GM10266 (cell line): ENCODE measurements at regions not wholly inside any gene's neighbourhood (a gene's known extent, or its start where the extent isn't known, plus 50 kb on each side); places are given as distances from the start of the nearest gene placed in this dataset.

Source experiments
- DNase-seq: peaks from one replicate; pipeline ENCODE4 v3.0.0; 2012; ENCODE audit errors: extremely low spot score
- CTCF ChIP-seq: IDR thresholded peaks from 2 replicates; pipeline ENCODE4 v1.5.1; 2012; ENCODE audit warnings: mild to moderate bottlenecking, low read depth; ENCODE audit not compliant: control insufficient read depth, insufficient read depth; ENCODE audit errors: missing control alignments

GRCh38 chrY:19303136-19303535, 441.4 kb downstream of the KDM5D start:
- TF ChIP-seq CTCF, result no peak
- no peak for DNase-seq

GRCh38 chrY:19290925-19291324, 453.6 kb downstream of the KDM5D start:
- no peak for DNase-seq
- no peak for TF ChIP-seq CTCF

- no peak for DNase-seq
- TF ChIP-seq CTCF, result no peak
These were observed 470.4 kb downstream of the KDM5D start for GRCh38 chrY:19274076-19274475.

- no peak for DNase-seq
- no peak for TF ChIP-seq CTCF
These were observed 476.2 kb downstream of the KDM5D start for GRCh38 chrY:19268331-19268730.

GRCh38 chrY:19265404-19265803, 479.1 kb downstream of the KDM5D start:
- DNase-seq, result no peak
- TF ChIP-seq CTCF, result no peak

- TF ChIP-seq CTCF, result no peak
- no peak for DNase-seq
These were observed 482.2 kb downstream of the KDM5D start for GRCh38 chrY:19262310-19262709.

- TF ChIP-seq CTCF, result no peak
- no peak for DNase-seq
These were observed 458.9 kb upstream of the HSFY2 start for GRCh38 chrY:19232276-19232994.
